CD4-positive, alpha-beta T cell treated with Interleukin-15 for 1 hour (primary cell): ENCODE measurements at regions not wholly inside any gene's neighbourhood (a gene's known extent, or its start where the extent isn't known, plus 50 kb on each side); places are given as distances from the start of the nearest gene placed in this dataset.

Experiments
- DNase-seq: peaks from one replicate; pipeline ENCODE4 v3.0.0-alpha.2; 2020

GRCh38 chr5:39863926-39864552 lies 439.3 kb upstream of the DAB2 start:
- DNase-seq: no peak

GRCh38 chr5:39857041-39857440 lies 432.3 kb upstream of the DAB2 start:
- DNase-seq: no peak

- no peak for DNase-seq
Observed at GRCh38 chr5:39854771-39855410, 430.1 kb upstream of the DAB2 start.

- no peak for DNase-seq
Observed at GRCh38 chr5:39850291-39850690, 425.5 kb upstream of the DAB2 start.

GRCh38 chr5:39846144-39846543 lies 421.4 kb upstream of the DAB2 start:
- DNase-seq: no peak

- DNase-seq: no peak
Observed at GRCh38 chr5:39843767-39844166, 419.0 kb upstream of the DAB2 start.

- no peak for DNase-seq
Observed at GRCh38 chr5:39835371-39835770, 410.6 kb upstream of the DAB2 start.

- no peak for DNase-seq
Observed at GRCh38 chr5:39829441-39829840, 404.7 kb upstream of the DAB2 start.

GRCh38 chr5:39826051-39826450 lies 401.3 kb upstream of the DAB2 start:
- no peak for DNase-seq

GRCh38 chr5:39825301-39825700 lies 400.5 kb upstream of the DAB2 start:
- DNase-seq: no peak

- no peak for DNase-seq
Observed at GRCh38 chr5:39822020-39822419, 397.2 kb upstream of the DAB2 start.

- no peak for DNase-seq
Observed at GRCh38 chr5:39816866-39817265, 392.1 kb upstream of the DAB2 start.

- no peak for DNase-seq
Observed at GRCh38 chr5:39816156-39816845, 391.5 kb upstream of the DAB2 start.

GRCh38 chr5:39815711-39816110 lies 390.9 kb upstream of the DAB2 start:
- no peak for DNase-seq

GRCh38 chr5:39811381-39811780 lies 386.6 kb upstream of the DAB2 start:
- DNase-seq: no peak

GRCh38 chr5:39808656-39809055 lies 383.9 kb upstream of the DAB2 start:
- DNase-seq: no peak

- DNase-seq: no peak
Observed at GRCh38 chr5:39801306-39801705, 376.5 kb upstream of the DAB2 start.

GRCh38 chr5:39800042-39800601 lies 375.3 kb upstream of the DAB2 start:
- no peak for DNase-seq

GRCh38 chr5:39799242-39799641 lies 374.5 kb upstream of the DAB2 start:
- no peak for DNase-seq

GRCh38 chr5:39794513-39795210 lies 369.9 kb upstream of the DAB2 start:
- DNase-seq: no peak

GRCh38 chr5:39785410-39785809 lies 360.6 kb upstream of the DAB2 start:
- no peak for DNase-seq

GRCh38 chr5:39783756-39784421 lies 359.1 kb upstream of the DAB2 start:
- no peak for DNase-seq

GRCh38 chr5:39780347-39780746 lies 355.6 kb upstream of the DAB2 start:
- no peak for DNase-seq
